NOMO-1 (cell line): ENCODE measurements at regions not wholly inside any gene's neighbourhood (a gene's known extent, or its start where the extent isn't known, plus 50 kb on each side); places are given as distances from the start of the nearest gene placed in this dataset.

Experiments
- DNase-seq, 2 experiments: peaks; one replicate each; lab custom pipeline; 2025; ENCODE audit not compliant: unreplicated experiment in 2 of 2; lab: John Stamatoyannopoulos, UW

- peak; percentile 24 to 71 for DNase-seq
Measured at GRCh38 chr4:124018383-124019317, 622.1 kb downstream of the SPRY1 start.

- DNase-seq = no peak
Measured at GRCh38 chr4:124019749-124020549, 623.4 kb downstream of the SPRY1 start.

GRCh38 chr4:124025000-124025399 is 628.4 kb downstream of the SPRY1 start:
- no peak for DNase-seq

- DNase-seq = no peak
Measured at GRCh38 chr4:124025428-124025827, 628.8 kb downstream of the SPRY1 start.

GRCh38 chr4:124028182-124028581 is 631.6 kb downstream of the SPRY1 start:
- no peak for DNase-seq

- DNase-seq = no peak
Measured at GRCh38 chr4:124030147-124030546, 633.6 kb downstream of the SPRY1 start.

- no peak for DNase-seq
Measured at GRCh38 chr4:124032035-124032434, 635.4 kb downstream of the SPRY1 start.

- DNase-seq = no peak
Measured at GRCh38 chr4:124035364-124036041, 638.9 kb downstream of the SPRY1 start.

- DNase-seq = no peak
Measured at GRCh38 chr4:124037236-124037635, 640.6 kb downstream of the SPRY1 start.

- no peak for DNase-seq
Measured at GRCh38 chr4:124044330-124044729, 647.7 kb downstream of the SPRY1 start.

- DNase-seq = no peak
Measured at GRCh38 chr4:124044867-124045266, 648.3 kb downstream of the SPRY1 start.

GRCh38 chr4:124046190-124046589 is 649.6 kb downstream of the SPRY1 start:
- no peak for DNase-seq

GRCh38 chr4:124053872-124054538 is 657.4 kb downstream of the SPRY1 start:
- DNase-seq = no peak

GRCh38 chr4:124055336-124055735 is 657.2 kb downstream of the ANKRD50 start:
- no peak for DNase-seq

- DNase-seq = no peak
Measured at GRCh38 chr4:124055896-124056295, 656.6 kb downstream of the ANKRD50 start.

GRCh38 chr4:124060261-124060918 is 652.1 kb downstream of the ANKRD50 start:
- peak; percentile 6 to 58 for DNase-seq

- no peak for DNase-seq
Measured at GRCh38 chr4:124061413-124061812, 651.1 kb downstream of the ANKRD50 start.

GRCh38 chr4:124065422-124065821 is 647.1 kb downstream of the ANKRD50 start:
- DNase-seq = no peak

GRCh38 chr4:124065936-124066335 is 646.6 kb downstream of the ANKRD50 start:
- no peak for DNase-seq

GRCh38 chr4:124066595-124066994 is 645.9 kb downstream of the ANKRD50 start:
- DNase-seq = no peak
